Glomerular visceral epithelial cell (primary cell): ENCODE measurements at regions not wholly inside any gene's neighbourhood (a gene's known extent, or its start where the extent isn't known, plus 50 kb on each side); places are given as distances from the start of the nearest gene placed in this dataset.
"Not testable (repeated sequence)": the region's sequence is repeated elsewhere in the genome, so short reads cannot be mapped to it uniquely, and the experiment has no call there.

Source experiments
- DNase-seq: peaks from one replicate; pipeline ENCODE4 v3.0.0-alpha.2; 2016; ENCODE audit errors: extremely low spot score

DNA sequence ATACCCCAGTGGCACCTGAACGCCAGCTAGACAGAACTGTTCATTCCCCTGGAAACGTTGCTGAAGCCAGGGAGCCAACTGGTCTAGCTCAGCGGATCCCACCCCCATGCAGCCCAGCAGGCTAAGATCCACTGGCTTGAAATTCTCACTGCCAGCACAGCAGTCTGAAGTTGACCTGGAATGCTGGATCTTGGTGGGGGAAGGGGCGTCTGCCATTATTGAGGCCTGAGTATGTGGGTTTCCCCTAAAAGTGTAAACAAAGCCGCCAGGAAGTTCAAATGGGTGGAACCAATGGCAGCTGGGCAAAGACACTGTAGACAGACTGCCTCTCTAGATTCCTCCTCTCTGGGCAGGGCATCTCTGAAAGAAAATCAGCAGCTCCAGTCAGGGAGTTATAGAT lies 213.0 kb downstream of the NKX6-1 start:
- DNase-seq, result no peak

DNA sequence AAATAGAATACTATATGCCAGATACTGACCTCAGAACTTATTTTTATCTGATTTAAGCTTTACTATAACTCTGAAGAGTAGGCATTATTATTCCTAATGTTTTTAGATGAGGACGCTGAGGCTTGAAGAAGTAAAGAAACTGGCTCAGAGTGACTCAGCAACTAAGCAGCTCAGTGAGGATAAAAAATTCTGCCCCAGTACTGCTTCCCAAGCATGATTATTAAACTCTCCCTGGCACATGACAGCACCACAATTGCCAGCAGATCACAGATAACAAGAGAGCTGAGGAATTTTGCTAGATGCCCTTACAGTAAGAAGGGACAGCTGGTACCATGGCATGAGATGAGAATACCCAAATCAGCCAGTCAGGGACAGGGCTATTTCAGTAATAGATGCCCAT lies 219.4 kb downstream of the NKX6-1 start:
- peak; percentile 24 for DNase-seq

DNA sequence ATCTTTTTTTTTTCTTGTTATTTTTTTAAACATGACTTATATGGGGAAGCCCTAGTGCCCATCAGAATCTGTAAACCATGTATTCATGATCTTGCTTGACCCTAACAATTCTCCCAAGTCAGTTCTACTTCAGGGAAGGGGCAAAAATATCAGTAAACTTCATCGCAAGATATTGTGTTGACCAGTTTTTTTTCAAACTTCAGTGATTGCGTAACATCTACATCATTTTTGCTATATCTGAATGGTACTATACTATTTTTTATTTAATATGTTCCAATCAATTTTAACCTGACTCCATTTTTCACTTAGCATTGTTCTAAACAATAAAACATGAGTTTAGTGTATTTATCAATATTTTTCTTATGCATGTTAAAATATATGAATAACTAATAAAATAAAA lies 221.2 kb downstream of the NKX6-1 start:
- no peak for DNase-seq

DNA sequence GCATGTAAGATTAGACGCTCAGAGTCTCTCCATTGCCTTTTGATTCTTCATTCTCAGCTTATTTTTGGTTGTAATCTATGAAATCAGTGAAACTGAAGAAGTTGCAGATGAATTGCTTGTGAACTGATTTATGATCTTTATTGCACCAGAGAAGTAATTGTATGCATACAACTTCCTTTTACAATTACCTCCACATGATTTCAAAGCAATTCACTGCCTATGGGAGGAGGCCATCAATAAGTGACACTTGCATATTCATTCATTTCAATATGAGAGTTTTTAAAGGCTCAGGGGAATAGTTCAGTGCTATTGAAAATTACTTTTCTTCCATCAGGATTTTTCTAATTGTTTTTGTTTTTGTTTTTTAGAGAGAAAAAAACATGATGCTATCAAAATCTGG lies 222.3 kb downstream of the NKX6-1 start:
- no peak for DNase-seq

DNA sequence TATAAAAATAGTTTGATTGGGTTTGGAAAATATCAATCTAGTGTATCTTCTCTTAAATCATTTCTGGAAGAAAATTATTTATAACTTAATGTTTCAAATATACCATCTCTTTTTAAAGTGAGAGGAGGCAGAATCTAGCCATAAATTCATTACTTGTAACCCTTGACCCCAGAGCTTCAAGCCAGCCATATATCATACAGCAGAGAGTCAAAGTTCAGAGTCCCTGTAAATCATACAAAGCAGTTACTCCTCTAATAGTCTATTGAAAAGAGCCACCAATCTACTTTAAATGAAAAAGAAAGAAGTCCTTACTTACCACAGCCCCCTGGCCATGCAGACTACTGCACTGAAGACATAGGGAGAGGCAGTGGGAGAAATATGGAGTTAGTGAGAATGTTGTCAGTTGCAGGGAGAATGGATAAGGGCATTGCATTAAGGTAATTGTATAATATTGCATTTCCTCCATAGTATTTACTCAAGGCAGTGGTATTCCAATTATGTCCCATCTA lies 229.5 kb downstream of the NKX6-1 start:
- no peak for DNase-seq

DNA sequence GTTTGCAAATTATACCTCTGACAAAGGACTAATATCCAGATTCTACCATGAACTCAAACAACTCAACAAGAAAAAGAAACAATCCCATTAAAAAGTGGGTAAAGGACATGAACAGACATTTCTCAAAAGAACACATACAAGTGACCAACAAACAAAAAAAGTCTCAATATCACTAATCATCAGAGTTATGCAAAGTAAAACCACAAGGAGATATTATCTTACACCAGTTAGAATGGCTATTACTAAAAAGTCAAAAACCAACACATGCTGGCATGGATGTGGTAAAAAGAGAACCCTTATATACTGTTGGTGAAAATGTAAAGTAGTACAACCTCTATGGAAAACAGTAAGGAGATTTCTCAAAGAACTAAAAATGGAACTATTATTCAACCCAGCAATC lies 234.4 kb downstream of the NKX6-1 start:
- DNase-seq, result no peak

DNA sequence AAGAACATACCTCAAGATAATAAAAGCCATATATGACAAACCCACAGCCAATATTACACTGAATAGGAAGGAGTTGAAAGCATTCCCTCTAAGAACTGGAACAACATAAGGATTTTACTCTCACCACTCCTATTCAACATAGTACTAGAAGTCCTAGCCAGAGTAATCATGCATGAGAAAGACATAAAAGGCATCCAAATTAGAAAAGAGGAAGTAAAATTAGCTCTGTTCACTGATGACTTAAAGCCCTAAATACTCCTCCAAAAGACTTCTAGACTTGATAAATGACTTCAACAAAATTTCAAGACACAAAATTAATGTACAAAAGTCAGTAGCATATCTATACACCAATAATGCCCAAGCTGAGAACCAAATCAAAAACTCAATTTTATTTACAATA lies 235.7 kb downstream of the NKX6-1 start:
- no peak for DNase-seq

DNA sequence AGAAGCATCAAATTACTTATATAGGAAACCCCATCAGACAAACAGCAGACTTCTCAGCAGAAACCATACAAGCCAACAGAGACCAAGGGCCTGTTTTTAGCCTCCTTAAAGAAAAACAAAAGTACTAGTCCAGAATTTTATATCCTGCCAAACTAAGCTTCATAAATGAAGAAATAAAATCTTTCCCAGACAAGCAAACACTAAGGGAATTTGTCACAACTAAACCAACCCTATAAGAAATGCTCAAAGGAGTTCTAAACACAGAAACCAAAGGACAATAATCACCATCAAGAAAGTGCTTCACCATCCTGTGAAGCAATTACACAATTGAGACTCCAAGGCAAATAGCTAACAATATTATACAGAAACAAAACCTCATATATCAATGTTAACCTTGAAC lies 238.6 kb downstream of the NKX6-1 start:
- no peak for DNase-seq

DNA sequence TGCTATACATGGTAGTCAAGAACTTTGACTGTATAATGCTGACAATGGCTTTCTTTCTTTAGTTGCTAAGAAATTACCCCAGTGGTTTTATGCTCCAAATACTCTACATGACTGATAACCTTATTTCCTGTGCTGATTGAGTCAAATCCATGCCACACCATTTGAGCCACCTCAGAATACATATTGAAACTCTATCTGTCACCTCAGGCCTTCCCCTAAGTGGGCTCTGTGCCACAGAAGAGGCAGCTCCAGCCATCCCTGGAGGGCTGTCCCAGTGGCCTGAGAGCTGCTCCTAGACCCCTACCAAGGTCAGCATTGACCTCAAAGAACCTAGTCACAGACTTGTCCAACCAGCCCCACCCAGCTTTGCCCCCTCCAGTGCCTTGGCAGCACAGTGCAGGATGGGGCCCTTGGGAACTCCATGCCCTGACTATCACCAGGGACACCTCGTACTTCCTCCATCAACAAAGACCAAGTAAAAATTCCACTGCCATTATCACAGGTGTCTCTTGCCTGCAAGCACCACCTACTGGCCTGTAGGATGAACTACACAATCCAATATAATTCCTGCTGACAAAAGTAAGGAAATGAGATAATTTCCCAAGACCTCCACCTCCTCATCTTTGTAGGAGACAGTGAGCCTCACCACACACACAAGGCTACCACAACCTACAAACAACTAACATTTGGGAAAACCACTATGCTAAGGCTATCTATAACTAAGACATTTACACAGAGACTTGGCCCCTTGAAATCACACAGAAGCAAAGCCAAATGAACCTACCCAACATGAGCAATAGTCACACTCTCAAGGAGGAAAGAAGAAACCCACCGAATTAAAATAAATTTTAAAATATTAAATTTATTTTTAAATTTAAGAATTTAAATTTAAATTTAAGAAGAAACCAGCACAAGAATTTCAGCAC lies 239.9 kb downstream of the NKX6-1 start:
- peak; percentile 16 for DNase-seq

DNA sequence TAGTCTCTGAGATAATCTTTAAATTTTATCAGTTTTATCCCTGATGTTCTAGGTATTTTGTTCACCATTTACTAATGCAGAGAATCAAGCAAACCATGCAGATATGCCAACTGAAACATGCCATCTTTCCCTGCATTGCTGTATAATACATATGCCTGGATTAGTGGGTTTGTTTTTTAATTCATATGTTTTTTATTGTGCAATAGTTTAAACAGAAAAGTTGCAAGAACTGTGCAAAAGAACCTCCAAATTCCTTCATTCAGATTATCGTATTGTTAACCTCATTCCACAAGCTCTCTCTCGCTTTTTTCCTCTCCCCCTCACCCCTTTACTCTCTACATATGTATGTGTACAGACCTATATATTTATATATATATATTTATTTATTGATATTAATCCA lies 244.6 kb downstream of the NKX6-1 start:
- DNase-seq, result no peak

DNA sequence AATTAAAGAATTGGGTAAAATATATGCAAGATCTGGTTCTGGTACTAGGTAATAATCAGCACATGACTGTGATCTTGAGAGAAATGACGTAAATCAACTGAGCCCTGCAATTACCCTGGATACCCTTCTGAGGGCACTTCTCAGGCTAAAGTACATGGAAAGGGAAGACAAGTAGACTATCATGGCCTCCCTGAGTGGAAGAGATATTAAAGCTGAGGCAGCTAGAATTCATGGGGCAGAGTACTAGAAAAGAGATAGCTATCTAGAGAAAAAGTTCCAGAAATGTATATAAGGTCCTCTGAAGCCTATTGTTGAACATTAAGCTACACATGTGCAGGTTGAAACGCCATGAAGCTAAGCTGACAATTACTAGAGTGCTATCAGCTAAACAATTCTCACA lies 249.6 kb downstream of the NKX6-1 start:
- no peak for DNase-seq

DNA sequence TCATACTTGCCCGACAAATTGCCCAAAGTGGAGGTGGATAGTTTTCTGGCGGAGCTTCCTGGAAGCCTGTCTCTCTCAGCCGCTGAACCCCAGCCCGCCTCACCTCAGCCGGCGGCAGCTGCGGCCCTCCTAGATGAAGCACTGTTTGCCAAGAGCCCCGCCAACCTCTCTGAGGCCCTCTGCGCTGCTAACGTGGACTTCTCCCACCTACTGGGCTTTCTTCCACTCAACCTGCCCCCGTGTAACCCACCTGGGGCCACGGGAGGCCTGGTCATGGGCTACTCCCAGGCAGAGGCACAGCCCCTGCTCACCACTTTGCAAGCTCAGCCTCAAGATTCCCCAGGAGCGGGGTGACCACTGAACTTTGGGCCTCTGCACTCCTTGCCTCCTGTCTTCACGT lies 254.1 kb downstream of the NKX6-1 start:
- not testable (repeated sequence) for DNase-seq

DNA sequence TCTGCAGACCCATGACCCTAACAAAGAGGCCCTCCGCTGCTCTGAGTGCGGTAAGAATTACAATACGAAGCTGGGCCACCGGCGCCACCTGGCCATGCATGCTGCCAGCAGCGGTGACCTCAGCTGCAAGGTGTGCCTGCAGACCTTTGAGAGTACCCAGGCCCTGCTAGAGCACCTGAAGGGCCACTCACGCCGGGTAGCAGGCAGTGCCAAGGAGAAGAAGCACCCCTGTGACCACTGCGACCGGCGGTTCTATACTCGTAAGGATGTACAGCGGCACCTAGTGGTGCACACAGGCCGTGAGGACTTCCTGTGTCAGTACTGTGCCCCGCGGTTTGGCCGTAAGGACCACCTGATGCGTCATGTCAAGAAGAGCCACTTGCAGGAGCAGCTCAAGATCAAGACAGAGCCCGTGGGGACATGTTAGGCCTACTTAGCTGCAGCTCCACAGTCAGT lies 254.7 kb downstream of the NKX6-1 start:
- DNase-seq, result not testable (repeated sequence)

DNA sequence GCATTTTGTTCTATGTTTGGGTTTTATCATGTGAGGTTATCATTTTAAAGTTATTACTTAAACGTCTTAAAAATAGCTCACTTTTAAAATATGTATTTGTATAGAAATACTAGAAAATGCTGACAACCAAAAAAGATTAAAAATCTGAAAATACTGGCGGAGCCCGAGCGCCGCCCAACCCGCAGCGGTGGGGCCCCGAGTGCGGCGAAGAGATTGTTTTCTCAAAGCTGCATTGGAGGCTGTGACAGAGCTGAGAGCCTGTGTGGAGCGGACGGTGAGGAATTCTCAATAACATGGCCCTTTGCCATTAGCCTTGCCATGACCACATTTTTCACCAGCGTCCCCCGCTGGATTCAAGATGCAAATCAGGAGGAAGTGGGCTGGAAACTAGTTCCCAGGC lies 255.4 kb downstream of the NKX6-1 start:
- no peak for DNase-seq

DNA sequence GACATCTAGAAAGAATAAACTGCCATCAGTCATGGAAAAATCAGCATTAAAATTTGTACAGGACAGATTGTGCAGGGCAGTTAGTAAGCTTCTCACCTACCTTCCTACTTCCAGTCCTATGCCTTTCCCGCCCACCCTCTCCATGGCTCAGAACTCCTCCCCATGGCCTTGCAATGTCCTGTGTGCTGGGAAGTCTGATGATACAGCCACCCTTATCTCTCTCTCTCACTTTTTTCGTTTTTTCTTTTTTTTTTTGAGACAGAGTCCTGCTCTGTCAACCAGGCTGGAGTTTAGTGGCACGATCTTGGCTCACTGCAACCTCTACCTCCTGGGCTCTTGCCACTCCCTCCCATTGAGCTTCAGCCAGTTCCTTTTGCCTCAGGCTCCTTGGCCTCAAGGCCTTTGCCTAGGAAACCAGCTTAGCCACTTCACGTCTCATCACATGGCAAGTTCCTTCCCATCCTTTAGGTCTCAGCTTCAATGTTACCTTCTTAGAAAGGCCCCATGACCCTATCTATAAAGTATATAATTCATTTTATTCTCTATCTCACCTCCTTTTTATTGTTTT lies 259.7 kb downstream of the NKX6-1 start:
- DNase-seq, result no peak

DNA sequence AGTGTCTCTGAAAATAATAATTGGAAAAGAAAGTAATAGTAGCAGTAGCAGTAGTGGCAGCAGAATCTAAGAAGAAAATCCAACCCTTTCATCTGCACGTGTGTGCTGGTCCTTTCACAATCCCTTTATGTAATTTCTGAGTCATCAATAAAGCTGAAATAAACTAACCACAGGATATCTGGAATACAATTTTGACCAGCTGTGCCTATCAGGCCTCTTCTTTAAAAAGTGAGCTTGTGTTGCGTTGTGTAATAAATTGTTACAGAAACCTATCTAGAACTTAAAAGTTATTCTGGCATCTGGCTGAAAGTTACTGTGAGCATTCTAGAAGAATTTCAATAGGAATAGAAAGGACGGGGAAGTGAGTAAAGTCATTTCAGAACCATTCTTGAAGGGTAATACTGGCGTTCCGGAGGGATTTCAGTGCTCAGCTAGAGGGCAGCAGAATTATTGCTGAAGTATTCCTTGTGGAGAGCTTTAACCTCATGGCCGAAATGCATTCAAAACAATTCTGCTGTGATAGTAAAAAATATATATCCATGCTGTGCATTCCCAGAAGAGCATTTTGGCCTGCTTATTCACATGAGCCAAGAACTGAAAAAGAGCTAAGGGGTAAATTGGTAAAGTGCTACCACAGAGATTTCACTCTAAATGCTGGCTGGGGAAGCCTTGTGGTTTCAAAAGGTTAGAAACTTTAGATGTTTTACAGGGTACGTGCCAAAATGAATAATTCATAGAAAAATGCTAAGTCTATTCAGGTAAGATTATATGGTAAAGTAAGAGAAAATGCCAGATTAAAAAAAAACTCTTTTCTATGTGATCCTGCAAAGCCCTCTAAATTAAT lies 260.6 kb downstream of the NKX6-1 start:
- no peak for DNase-seq

DNA sequence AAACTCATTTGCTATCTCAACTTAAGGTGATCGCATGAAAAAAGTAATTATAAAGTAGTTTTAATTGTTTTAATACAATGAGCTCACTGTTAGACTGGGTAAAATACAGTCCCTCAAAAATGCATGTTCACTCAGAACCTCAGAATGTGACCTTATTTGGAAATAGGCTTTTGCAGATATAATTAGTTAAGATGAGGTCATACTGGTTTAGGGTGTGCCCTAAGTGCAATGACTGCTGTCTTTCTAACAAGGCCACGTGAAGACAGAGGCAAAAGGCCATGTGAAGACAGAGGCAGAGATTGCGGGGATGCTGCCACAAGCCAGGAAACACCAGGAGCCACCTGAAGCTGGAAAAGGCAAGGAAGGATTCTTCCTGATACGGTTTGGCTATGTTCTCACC lies 262.1 kb downstream of the NKX6-1 start:
- DNase-seq, result no peak

DNA sequence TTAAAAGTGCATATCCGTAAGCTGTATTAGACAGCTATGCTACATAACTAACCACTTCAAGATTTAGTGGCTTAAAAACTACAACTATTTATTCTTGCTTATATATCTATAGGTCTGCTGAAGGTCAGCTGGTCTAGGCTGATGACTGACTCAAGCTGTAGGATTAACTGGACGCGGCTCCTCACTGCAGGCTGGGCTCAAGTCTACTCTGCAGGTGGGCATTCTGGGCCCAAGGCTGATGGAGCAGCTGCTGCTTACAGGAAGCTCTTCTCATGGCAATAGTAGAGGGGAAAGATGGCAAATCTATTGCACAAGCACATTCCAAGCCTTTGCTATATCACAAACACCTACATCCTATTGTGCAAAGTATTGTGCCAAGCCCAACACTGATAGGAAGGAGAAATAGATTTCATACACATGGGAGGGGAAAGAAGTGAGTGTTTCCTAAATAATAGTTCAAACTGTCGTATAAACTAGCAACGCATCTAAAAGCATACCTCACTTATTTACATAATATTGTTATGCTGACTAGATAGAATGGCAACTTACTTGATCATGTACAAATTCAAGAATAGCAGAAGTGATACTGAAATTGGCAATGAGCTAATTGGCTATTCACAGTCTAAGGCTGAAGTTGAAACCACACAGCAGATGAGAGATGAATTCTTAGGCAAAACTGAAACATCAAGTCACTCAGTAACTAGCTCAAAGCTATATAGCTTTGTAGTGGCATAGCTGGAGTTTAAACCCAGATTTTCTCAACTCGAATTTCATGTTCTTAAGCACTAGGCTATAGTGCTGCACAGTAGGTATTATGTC lies 263.8 kb downstream of the NKX6-1 start:
- no peak for DNase-seq

DNA sequence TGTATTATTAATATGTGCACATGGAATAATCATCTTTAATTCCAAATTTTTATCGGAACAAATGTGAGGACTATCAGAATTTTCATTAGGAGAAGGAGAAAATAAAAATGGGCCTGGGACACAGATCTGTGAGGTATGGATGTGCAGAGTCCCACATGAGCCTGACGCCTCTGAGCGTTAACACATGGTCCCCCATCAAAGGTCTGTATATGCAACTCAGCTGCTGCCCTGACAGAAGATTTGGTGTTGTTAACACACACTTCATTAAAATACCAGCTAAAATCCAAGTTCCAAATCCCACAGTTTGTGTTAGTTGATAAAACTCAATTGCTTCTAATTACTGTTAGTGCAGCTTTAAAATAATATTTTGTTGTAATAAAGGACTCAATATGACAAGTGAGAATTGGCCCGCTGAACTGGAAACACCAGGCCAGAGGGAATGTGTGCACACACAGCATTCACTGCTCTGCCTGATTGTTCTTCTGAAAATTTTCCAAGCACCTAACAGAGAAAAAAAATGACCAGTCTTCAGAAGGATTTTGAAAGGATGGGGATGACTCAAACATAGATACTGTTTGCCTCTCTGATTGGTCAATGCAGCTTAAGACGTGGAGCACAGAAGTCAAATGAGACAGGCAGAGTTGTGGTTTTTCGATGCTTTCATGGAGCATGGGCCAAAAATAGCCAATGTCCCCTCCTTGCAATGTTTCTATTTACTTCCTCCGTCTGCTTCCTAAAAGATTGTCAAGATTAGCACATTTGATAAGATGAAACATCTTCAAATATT lies 266.6 kb downstream of the NKX6-1 start:
- no peak for DNase-seq

DNA sequence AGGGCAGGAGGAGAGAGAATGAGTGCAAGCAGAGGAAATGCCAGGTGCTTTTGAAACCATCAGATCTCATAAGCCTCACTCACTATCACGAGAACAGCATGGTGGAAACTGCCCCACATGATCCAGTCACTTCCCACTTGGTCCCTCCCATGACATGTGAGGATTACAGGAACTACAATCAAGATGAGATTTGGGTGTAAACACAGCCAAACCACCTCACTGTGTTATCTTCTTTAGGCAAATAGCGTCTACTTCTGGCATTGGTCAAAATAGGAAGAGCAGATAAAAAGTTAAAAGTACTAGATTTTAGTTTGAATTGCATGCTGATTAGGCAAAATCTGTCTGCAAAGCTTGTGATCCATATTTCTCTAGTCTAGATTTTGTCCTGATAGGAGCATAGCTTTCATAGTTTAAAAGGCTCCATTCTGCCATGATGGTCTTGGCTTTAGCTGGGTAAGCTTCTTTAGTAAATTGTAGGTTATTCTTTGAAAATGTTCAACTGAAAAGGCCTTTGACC lies 267.5 kb downstream of the NKX6-1 start:
- DNase-seq, result no peak
